Caco-2 (cell line): ENCODE measurements at regions not wholly inside any gene's neighbourhood (a gene's known extent, or its start where the extent isn't known, plus 50 kb on each side); places are given as distances from the start of the nearest gene placed in this dataset.

Experiments
- BruUV-seq: library from RNA; stranded (reverse); fragments of 400-500 nt; replicated peaks from 2 replicates; lab custom pipeline; 2021; lab: Mats Ljungman, UMichigan
- CTCF ChIA-PET: fragments of 300-600 bp; sonication (Branson Sonifier 250); formaldehyde crosslinking; loops from one replicate; lab custom pipeline; 2022; ENCODE audit warnings: antibody characterized with exemption; lab: Charles Lee
- POLR2A ChIA-PET: fragments of 300-600 bp; sonication (Branson Sonifier 250); formaldehyde crosslinking; loops from one replicate; lab custom pipeline; 2022; ENCODE audit warnings: antibody characterized with exemption; lab: Charles Lee
- DNase-seq, 2 experiments: peaks; one replicate each; pipeline versions ENCODE4 v3.0.0 to v3.0.0-alpha.2; 2020 to 2022
- H3K27me3 ChIP-seq: replicated peaks from 2 replicates; pipeline ENCODE4 v1.6.0; 2011; ENCODE audit warnings: low read length; ENCODE audit not compliant: control insufficient read depth, insufficient read depth
- H3K36me3 ChIP-seq: 2 replicates; pipeline ENCODE4 v1.5.1; 2011; ENCODE audit warnings: low read length; ENCODE audit not compliant: control insufficient read depth, insufficient read depth
- H3K4me1 ChIP-seq: fragments of 250-450 bp; sonication (Bioruptor Pico); 2 replicates; pipeline ENCODE4 v1.5.1; 2020; ENCODE audit warnings: mild to moderate bottlenecking
- H3K4me3 ChIP-seq: 2 replicates; pipeline ENCODE4 v1.5.1; 2011; ENCODE audit warnings: low read depth, mild to moderate bottlenecking, control low read depth, low read length
- H3K9me3 ChIP-seq: fragments of 250-450 bp; sonication (Bioruptor Pico); 2 replicates; pipeline ENCODE4 v1.5.1; 2020; ENCODE audit warnings: mild to moderate bottlenecking, moderate library complexity
- H3K27ac Mint-ChIP-seq: one replicate; pipeline ENCODE4 v1.8.0; 2022; ENCODE audit warnings: mixed read lengths; ENCODE audit not compliant: unreplicated experiment
- H3K27me3 Mint-ChIP-seq: one replicate; pipeline ENCODE4 v1.8.0; 2022; ENCODE audit warnings: mixed read lengths; ENCODE audit not compliant: insufficient read depth, unreplicated experiment
- H3K36me3 Mint-ChIP-seq: one replicate; pipeline ENCODE4 v1.8.0; 2022; ENCODE audit warnings: mild to moderate bottlenecking, mixed read lengths; ENCODE audit not compliant: insufficient read depth, unreplicated experiment
- H3K4me1 Mint-ChIP-seq: one replicate; pipeline ENCODE4 v1.8.0; 2022; ENCODE audit warnings: low read depth, mixed read lengths; ENCODE audit not compliant: unreplicated experiment
- H3K4me3 Mint-ChIP-seq: one replicate; pipeline ENCODE4 v1.8.0; 2022; ENCODE audit warnings: mild to moderate bottlenecking, moderate library complexity, mixed read lengths; ENCODE audit not compliant: unreplicated experiment
- H3K9me3 Mint-ChIP-seq: one replicate; pipeline ENCODE4 v1.8.0; 2022; ENCODE audit warnings: mixed read lengths; ENCODE audit not compliant: unreplicated experiment
- intact Hi-C: fragments of 100-400 bp; cut with micrococcal nuclease; formaldehyde crosslinking; loops from one replicate; pipeline ENCODE4 v1.10.0; 2022; ENCODE audit not compliant: unreplicated experiment
- TF ChIP-seq, protein P1 (sequence below), 2 experiments: fragments of 200-600 bp in 1 of 2; IDR thresholded peaks; 1 replicate in 1 of 2; 2 replicates in 1 of 2; pipeline versions ENCODE4 v1.5.1 to v1.8.0; 2011 to 2022; ENCODE audit warnings: antibody characterized with exemption in 1 of 2, control low read depth in 1 of 2, inconsistent platforms in 1 of 2, low read depth in 1 of 2, low read length in 1 of 2, mild to moderate bottlenecking in 1 of 2, moderate library complexity in 1 of 2; ENCODE audit not compliant: insufficient read depth in 1 of 2, severe bottlenecking in 1 of 2, unreplicated experiment in 1 of 2

DNA sequence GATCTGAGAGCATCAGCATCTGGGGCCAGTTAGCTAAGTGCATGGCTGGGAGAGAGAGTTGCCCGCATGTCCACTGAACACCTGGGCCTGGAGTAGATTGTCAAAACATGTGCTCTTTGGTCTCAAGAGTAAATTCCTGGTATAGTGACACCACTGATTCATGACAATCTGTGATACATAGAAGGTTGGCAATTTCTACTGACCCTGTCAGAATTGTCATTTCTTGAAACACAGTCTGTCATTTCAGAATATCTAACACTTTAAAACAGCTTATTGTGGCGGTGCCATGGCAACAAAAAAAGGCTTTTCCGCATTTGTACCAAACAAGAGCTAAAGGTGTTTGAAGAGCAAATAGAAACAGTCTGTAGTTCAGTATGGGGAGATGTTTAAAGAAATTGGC lies 186.4 kb upstream of the FAM78B start:
- Mint-ChIP-seq H3K27me3 (peaks cover 14% of the 10 kb centered on the region), H3K4me3 (no peak overlapping the region), H3K27ac (no peak overlapping the region), H3K4me1 (no peaks in the 10 kb centered on the region), H3K36me3 (no peaks in the 10 kb centered on the region), H3K9me3 (no peaks in the 10 kb centered on the region)
- Histone ChIP-seq H3K36me3 (no peaks in the 10 kb centered on the region), H3K9me3 (no peaks in the 10 kb centered on the region), H3K27me3 (no peaks in the 10 kb centered on the region; the same call in 1 of the 2 replicates), H3K4me3 (no peak overlapping the region), H3K4me1 (no peaks in the 10 kb centered on the region)
- no peak for DNase-seq
- CTCF ChIA-PET: no interaction called here
- intact Hi-C loops: no loop called here
- TF ChIP-seq, protein P1, sequence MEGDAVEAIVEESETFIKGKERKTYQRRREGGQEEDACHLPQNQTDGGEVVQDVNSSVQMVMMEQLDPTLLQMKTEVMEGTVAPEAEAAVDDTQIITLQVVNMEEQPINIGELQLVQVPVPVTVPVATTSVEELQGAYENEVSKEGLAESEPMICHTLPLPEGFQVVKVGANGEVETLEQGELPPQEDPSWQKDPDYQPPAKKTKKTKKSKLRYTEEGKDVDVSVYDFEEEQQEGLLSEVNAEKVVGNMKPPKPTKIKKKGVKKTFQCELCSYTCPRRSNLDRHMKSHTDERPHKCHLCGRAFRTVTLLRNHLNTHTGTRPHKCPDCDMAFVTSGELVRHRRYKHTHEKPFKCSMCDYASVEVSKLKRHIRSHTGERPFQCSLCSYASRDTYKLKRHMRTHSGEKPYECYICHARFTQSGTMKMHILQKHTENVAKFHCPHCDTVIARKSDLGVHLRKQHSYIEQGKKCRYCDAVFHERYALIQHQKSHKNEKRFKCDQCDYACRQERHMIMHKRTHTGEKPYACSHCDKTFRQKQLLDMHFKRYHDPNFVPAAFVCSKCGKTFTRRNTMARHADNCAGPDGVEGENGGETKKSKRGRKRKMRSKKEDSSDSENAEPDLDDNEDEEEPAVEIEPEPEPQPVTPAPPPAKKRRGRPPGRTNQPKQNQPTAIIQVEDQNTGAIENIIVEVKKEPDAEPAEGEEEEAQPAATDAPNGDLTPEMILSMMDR (IDR thresholded peaks at IDR 0.05; ENCODE audit: insufficient read depth in 1 of 2, low read depth in 1 of 2, low read length in 1 of 2, severe bottlenecking in 1 of 2, unreplicated experiment in 1 of 2): no peak
- BruUV-seq: no TSS peak
- POLR2A ChIA-PET: no interaction called here

DNA sequence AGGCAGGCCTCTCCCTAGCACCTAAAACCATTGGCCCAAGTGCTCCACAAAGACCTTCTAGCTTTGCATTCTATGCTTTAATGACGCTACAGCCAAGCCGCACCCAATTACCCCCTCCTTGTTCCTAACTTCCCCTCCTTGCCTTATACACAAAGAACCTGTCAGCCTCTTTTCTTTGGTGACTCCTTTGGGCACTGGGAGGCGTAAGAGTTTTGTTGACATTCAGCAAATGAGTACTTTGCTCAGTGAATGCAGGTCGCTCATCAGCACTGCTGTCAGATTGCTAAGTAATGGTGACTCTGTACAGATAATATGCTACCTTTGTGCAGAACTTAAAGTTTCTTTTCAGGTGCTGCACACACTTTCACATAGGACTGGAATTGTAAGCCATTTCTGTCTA lies 187.6 kb upstream of the FAM78B start:
- Histone ChIP-seq H3K27me3 (no peaks in the 10 kb centered on the region; the same call in 1 of the 2 replicates), H3K9me3 (no peaks in the 10 kb centered on the region), H3K4me1 (no peaks in the 10 kb centered on the region), H3K4me3 (no peak overlapping the region), H3K36me3 (no peaks in the 10 kb centered on the region)
- POLR2A ChIA-PET: no interaction called here
- no peaks in the 10 kb centered on the region for H3K9me3 Mint-ChIP-seq
- CTCF ChIA-PET: no interaction called here
- H3K36me3 Mint-ChIP-seq: no peaks in the 10 kb centered on the region
- no peak overlapping the region for H3K4me3 Mint-ChIP-seq
- peaks cover 17% of the 10 kb centered on the region for H3K27me3 Mint-ChIP-seq
- BruUV-seq: no TSS peak
- TF ChIP-seq, protein P1 (IDR thresholded peaks at IDR 0.05; ENCODE audit: insufficient read depth in 1 of 2, low read depth in 1 of 2, low read length in 1 of 2, severe bottlenecking in 1 of 2, unreplicated experiment in 1 of 2): peak in 1 of 2 experiments; percentile 27
- intact Hi-C loops: no loop called here
- no peak overlapping the region for H3K27ac Mint-ChIP-seq
- DNase-seq: peak in 1 of 2 experiments; percentile 2
- no peaks in the 10 kb centered on the region for H3K4me1 Mint-ChIP-seq

DNA sequence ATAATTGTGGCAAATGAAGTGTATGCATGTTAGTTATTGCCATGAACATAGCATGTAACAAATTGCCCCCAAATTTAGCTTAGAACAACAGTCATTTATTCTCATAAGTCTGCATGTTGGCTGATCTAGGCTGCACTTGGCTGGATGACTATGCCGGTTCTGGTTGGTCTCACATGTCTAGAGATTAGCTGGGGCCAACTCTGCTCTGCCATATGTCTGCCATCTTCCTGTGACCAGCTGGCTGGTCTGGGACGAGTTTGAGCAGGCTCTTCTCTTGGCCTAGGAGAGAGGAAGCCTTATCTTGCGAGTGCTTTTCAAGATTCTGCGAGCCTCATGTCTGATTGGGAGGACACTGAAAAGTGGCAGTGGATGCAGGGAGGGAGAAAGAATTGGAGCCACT lies 198.3 kb upstream of the FAM78B start:
- H3K9me3 ChIP-seq: no peaks in the 10 kb centered on the region
- peaks cover 20% of the 10 kb centered on the region for H3K27me3 Mint-ChIP-seq
- no peak overlapping the region for H3K4me3 ChIP-seq
- intact Hi-C loops: no loop called here
- no peak overlapping the region for H3K4me3 Mint-ChIP-seq
- H3K4me1 ChIP-seq: no peaks in the 10 kb centered on the region
- H3K27me3 ChIP-seq: no peaks in the 10 kb centered on the region
- POLR2A ChIA-PET: no interaction called here
- H3K9me3 Mint-ChIP-seq: no peaks in the 10 kb centered on the region
- H3K4me1 Mint-ChIP-seq: no peaks in the 10 kb centered on the region
- no peaks in the 10 kb centered on the region for H3K36me3 Mint-ChIP-seq
- no peaks in the 10 kb centered on the region for H3K36me3 ChIP-seq
- TF ChIP-seq, protein P1 (IDR thresholded peaks at IDR 0.05; ENCODE audit: insufficient read depth in 1 of 2, low read depth in 1 of 2, low read length in 1 of 2, severe bottlenecking in 1 of 2, unreplicated experiment in 1 of 2): no peak
- no peak overlapping the region for H3K27ac Mint-ChIP-seq
- no TSS peak for BruUV-seq
- CTCF ChIA-PET: no interaction called here
- DNase-seq: no peak
